Non-pigmented ciliary epithelial cell (primary cell): ENCODE measurements at regions not wholly inside any gene's neighbourhood (a gene's known extent, or its start where the extent isn't known, plus 50 kb on each side); places are given as distances from the start of the nearest gene placed in this dataset.

Source experiments
- DNase-seq: peaks from one replicate; pipeline ENCODE4 v3.0.0-alpha.2; 2010; ENCODE audit warnings: low read depth

DNA sequence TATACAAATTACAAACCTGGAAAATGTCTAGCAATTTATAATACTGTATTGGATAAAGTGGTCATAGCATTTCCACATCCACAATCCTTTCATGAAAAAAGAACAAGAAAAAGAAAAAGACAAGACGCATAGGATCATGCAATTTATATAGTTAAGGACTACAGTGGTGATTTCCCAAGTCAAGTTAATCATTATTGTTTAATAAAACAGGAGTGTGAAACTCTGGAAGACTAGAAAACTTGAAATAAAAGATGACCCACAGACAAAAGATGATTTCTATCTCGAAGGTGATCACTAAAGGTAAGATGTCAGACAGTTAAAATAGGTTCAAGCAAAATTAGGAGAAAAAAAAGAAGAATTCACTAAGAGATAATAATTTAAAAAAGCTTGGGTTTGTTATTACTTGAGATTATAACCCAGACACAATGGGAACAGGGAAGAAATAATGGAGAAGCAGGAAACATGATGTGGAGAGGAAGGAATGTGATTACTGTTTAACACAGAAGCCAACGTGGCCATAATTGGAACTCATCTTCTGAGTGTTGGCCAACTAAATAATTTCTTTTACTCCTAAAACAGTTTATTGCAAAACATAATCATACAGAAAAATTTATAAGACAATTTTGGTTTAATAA, 441.2 kb upstream of the ANO3 start:
- DNase-seq: no peak

DNA sequence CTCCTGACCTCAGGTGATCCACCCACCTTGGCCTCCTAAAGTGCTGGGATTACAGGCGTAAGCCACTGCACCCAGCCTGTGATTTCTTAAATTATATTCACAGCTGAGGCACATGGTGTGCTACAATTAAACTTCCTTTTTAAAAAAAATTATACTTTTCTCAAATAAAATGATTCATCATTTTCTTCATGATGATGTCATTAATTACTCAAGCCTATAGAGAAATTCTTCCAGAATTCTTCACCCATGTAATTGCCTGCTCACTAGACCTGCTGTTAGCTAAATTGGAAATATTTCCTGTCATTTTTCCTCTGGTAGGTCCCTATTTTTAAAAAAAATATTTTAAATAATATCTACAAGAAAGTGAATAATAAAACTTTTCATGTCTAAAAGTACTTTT, 440.0 kb upstream of the ANO3 start:
- DNase-seq: no peak

DNA sequence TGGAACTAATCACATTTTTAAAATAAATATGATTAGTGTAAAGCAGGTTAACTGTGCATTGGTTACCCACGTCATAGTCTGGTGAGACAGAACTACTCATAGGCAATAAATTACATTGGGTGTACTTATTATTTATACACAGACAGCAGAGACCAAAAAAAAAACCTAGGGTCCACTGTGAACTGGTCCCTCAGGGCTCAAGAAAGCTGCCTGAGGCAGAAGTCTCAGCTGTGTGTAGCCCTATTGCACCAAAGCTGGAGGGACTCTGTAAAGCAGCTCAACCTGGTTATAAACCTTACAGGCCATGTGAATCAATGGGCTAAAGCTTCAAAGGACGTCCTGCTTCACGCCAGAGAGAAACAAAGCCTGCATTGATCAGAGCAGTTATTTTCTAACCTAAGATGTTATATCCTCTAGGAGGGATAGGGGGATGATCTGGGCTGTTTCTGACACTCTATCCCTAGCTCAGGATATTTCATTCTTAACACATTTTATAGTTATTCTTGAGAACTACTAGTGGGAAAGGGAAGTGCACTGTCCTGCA, 432.2 kb upstream of the ANO3 start:
- no peak for DNase-seq

DNA sequence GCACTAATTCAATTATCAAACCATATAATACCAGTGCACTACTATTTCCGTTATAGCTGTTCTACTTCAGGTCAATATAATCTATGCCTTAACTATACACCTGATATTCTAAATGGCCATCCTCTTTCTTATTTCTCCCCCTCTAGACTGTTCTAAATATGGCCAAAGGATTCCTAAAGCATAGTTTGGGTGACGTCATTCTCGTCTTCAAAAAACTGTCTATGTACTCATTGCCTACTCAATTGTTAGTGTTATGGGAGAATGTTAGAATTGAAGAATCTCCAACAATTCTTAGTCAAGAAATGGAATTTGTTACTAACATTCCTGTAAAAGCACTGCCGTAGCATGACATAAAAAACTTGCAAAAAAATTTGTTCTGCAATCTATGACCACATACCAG, 431.1 kb upstream of the ANO3 start:
- DNase-seq: no peak

DNA sequence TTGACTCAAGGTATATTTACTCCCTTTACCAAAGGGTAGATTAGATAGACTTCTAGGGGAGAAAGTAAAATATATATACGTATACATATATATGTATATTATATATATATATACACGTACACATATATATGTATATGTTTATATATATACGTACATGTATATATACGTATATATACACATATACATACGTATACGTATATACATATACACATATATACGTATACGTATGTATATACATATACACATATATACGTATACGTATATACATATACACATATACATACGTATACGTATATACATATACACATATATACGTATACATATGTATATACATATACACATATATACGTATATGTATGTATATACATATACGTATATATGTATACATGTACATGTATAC, 430.5 kb upstream of the ANO3 start:
- DNase-seq: no peak

DNA sequence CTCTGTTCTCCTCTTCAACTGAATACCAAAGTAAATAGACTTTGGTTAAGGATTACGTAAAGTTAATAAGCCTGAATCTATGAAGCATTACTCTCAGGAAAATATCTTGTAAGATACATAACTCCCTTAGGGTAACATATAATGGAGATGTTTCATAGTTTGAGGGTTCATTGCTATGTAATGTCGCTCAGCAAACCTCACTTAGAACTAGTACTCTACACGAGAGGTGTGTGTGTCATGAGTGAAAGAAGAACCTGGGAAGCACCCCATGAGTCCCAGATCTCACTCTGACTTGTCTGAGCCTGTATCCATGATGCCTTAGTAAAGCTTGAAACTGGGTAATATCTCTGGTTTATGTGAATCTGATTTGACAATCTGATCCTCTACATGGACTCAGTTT, 429.5 kb upstream of the ANO3 start:
- no peak for DNase-seq

DNA sequence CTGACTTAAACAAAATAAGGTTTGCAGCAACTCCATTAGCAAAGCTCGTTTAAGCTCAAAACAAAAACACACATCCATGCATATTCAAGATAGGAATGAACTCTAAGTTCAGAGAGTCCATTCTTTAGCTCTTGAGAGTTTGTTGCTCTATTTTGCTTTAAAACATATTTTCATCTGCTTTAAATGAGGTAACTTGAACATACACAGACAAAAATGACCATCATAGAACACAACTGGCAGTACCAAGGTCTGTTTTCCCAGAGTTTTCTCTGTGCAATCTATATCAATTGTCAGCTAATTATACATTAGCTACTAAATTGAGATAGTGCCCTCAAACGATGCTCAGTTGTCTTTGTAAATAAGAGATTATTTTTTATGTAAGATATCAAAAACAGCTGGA, 423.2 kb upstream of the ANO3 start:
- DNase-seq: no peak

DNA sequence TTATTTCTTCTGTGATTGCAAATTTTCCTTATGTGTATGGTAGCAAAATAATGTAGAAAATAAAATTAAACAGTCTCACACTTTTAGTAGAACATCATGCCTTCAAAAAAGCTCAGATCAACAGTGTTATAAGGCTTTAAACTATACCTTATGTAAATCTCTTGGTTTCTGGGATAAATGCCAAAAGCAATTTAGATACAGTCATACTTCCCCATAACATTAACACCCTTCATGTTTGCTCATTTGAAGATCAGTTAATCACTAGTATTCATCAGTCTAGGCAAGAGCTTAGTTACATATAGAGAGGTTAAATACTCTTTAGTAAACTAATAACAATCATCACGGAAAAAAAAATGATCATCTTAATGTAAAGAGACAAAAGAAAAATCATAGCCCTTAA, 421.8 kb upstream of the ANO3 start:
- no peak for DNase-seq

DNA sequence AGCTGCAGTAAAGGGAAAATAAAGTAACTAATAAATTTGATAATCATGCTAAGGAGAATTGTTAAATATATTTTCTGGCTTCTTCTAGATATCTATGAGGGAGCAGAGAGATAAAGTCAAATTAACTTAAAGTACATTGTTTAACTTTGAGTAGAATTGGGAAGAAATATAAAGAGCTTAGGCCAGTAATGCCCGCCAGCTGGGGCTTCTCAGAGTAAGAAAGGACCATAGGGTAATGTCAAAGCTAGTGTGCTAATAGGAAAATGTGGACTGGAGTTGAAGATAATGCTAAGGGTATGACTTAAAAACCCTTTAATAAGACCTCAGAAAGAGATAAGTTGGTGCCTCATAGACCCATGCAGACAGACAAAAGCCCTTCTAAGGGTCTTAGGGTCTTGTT, 411.6 kb upstream of the ANO3 start:
- no peak for DNase-seq

DNA sequence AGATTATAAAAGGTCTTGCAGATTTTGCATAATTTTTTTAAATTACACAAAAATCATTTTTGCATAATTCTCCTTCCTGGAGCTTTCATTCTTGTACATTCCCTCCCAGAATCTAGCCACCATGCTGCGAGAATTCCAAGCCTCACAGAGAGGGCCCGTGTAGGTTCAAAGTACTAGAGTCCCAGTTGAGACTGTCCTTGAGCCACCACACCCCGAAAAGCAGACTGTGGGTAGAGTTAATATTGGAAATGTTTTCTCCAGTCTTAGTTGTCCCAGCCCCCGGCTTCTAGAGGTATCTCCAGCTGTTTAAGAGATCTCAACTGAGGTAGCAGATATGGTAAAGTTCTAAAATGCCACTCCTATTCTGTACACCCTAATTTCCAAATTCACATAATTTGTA, 407.3 kb upstream of the ANO3 start:
- no peak for DNase-seq

DNA sequence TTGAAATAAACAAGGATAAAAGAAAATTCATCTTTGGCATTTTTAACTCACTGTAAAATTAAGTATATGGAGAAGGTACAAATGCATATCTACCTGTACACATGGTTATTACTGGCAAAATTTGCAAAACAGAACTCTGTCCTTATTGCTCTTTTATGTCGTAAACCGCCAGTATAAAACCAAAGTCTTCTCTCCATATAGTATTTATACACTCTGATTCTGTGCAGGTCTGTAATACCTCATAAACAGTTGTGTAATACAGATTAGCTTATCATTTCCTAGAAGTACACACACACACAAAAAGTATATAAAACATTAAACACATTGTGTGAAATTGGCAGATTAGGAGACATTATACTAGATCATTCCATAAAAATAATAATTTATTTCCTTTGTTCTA, 406.6 kb upstream of the ANO3 start:
- DNase-seq: no peak

DNA sequence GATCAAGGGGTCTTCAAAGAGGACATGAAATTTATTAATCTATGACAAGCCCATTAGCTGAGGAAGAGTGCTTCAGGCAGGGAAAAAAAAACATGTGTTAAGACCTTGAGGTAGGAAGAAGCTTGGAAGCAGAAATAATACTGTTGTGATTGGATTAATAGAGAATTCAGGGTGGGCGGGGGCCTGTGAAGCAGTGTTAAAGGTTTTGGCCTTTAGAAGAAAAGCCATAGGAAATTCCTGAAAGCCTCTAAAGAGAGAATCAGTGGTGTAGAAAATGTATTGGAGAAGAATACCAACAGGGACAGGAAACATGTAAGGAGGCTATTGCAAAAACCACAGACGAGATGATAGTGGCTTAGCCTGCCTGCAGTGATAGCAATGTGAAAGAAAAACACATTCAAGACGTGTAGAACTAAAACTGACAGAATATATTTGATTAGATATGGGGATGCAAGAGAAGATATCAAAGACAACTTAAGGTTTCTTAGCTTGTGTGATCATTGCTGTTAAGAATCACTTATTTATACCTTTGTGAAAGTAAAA, 404.4 kb upstream of the ANO3 start:
- DNase-seq: no peak

DNA sequence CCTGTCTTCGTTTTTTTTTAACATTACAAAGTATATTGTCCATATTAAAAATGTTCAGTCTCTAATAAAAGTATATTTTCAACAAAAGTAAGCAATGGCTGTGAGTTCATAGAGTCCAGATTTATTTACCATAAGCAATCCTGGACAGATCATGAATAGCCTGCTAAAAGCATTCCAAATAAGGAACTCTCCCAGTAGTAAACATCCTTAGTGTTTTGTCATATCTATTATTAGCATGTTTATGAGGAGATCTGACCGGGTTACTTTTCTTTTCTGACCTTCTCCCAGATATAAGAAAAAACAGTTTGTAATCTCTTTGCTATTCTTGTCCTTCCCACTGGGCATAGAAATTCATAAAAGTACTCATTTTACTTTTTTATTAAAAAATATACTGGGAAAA, 403.9 kb upstream of the ANO3 start:
- DNase-seq: no peak

DNA sequence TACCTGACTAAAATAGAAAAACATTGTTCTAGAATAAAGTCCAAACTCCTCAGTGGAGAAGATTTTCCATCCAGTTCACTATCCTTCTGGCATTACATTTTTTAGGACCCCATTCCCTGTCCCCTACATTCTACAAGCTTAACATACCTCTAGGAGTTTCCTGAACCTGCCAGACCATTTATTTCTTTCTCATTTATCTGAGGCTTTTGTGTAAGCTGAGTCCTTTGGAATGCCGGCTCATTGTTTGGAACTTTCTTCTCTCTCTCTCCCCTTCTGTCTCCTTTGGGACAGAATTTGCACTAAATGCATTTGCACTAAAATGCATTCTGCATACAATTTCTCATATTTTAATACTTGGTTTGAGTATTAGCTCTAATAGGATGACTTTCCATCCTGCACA, 393.0 kb upstream of the ANO3 start:
- DNase-seq: no peak

DNA sequence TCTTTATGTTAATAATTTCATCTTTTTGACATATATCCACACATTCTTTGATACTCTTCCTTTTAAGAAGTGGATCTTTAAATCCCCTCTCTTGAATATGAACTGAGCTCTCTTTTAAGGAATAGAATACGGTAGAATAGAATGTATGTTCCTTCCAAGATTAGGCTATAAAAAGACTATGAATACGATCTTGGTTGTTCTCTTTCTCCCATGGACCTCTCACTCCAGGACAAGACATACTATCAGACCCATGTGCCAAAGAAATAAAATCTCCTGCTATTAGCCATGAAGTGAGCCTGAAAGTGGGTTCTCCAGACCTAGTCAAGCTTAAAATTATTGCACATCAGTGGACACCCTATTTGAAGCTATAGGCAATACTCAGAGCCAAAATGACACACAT, 392.2 kb upstream of the ANO3 start:
- no peak for DNase-seq

DNA sequence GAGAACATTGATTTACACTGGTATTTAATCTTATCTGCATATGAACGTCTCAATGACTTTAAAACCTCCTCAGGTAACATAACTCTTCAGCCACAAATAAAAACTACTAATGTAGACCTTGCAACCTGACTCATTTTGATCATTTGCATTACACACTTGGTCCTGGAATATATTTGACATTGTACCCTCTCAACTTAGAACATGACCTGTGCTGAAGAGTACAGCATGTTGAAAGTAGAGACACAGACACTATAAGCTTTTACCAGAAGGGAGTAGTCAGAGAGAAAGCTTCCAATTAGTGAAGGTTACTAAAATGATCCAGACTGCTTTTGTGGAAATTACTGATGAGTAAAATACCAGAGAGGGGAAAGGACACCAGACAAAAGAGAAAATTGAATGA, 390.6 kb upstream of the ANO3 start:
- no peak for DNase-seq

DNA sequence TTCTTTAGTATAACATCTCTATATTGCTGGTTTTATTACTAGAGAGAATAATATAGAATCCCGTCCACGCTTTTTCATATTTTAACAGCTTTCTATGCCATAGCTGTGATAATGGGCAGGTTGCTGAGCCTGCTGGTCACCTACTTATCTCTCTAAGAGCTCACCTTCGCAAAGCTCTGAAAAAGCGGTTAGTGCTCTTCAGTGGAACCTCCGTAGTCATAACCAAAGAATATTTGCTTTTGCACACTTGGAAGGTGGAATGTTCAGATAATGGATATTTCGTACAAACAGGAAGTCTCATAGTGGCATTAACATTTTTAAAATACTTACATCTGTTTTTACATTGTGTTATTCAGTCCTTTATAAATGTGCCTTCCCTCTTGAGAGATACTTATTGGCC, 388.9 kb upstream of the ANO3 start:
- DNase-seq: no peak

DNA sequence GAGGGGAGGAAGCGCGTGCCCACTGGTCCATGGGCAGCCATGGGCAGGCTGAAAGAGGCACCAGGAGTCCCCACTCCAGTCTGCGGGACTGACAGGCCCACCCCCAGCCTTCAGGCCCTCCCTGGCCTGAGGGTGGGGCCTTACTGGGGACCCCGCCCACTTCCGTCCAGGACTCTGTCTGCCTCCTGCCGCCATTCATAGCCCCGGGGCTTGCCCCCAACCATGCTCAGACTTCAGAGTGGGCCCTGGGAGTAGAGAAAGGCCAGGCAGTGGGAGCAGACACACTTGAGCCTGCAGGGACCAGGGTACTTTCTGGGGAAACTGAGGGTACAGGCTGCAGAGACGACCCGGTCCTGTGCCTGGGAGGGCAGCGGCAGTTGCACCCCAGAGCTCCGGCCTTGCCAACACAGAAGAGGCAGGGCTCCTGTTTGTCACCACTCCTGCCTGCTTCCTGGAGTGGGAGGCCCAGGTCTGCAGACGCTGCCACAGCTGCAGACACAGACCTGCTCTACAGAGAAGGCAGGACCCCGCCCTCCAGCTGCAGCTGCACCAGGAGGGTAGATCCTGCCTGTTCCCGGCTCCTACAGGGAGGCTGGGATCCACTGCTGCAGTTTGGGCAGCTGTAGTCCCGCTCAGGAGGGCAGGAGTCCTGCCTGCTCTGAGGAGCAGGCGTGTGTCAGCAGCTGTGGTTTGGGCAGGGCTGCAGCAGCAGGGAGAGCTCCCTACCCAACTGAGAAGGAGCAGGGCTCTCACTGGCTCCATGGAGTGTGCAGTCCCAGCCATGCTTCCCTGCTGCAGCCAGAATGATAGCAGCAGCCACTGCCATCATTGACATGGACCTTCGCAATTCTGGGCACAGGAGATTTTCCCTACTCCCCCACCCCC, 387.9 kb upstream of the ANO3 start:
- DNase-seq: no peak

DNA sequence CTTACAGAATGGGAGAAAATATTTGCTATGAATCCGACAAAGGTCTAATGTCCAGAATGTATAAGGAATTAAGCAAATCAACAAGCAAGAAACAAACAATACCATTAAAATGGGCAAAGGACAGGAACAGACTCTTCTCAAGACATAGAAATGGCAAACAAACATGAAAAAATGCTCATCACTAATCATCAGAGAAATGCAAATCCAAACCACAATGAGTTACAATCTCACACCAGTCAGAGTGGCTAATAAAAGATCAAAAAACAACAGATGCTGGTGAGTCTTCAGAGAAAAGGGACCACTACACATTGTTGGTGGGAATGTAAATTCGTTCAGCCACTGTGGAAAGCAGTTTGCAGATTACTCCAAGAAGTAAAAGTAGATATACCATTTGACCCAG, 382.0 kb upstream of the ANO3 start:
- no peak for DNase-seq

DNA sequence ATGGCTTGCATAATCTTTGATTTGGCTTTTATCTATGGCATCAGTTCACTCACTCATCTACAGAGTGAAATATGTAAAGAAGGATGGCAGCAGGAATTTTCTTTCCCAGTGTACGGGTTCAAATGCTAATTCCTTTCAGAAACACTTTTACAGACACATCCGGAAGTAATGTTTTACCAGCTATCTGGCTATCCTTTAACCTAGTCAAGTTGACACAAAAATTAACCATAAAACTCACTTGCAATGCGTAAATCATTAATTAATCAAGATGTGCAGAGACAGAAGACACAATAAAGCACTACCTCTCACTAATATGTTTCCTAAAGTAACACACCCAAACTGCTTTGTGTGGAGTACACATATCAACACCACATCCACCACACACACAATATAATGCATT, 378.9 kb upstream of the ANO3 start:
- DNase-seq: no peak

DNA sequence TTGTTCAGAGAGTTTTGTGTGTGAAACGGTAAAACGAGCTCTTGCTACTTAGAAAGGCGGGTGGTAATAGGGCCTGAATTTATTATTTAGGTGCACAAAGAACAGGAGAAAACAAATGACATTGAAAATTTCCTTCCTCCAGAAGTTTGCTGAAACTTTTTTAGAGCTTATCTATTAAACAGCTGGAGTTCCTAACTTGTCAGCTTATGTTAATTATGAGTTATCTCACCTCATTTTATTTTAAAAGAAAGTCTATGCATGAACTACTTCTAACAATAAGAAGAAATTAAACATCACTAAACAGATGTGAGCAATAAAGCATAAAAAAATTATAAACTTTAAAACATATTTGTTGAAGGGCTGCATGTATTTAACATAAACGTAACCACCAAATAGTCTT, 373.9 kb upstream of the ANO3 start:
- DNase-seq: no peak

DNA sequence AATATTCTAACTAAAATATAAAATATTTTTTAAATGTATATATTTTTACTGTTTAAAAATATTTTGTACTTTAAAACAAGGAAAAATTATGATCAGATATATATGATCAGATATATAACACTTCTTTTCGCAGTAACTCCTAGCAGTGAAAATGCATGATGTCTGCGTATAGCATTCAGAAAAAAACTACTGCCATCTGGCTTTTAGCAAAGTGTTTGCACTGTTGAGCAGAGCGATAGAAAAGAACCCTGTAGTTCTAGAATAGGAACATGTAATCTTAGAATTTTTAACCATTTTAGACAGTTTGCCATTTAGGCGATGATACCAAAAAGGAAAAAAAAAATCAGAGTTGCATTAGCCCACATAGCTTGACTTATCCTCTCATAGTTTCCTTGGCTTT, 370.4 kb upstream of the ANO3 start:
- no peak for DNase-seq

DNA sequence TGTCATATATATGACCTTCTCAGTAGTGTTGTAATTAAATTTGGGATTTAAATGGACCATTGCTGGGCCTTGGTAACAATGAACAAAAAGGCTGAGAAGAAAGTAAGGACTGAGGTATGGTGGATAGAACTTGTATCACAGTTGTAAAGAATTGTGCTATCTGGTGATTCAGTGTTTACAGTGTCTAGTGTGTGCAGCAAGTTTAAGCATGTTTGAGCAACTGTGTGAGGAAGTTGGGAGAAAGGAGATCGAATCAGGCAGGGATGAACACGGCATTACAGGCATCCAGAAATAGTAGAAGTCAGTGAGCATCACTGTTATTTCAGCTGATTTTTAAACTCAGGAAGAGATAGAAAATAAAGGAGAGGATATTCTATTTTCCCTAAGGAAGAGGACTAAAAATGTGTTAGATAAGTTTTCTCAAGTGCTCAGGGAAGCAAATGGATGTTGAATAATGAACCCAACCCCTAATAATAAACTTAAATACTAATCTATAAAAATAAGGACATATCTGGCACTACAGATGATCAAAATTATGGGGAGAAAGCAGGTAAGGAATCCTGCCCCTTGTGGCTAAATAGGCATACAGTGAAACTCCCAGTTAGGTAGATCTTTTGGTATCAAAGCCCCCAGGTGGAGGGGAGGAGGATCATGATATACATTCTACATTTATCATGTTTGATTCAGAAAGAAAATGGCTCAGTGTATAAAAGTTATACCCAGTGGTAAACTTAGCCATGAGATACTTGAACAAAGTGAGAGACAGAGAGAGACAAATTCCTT, 361.0 kb upstream of the ANO3 start:
- DNase-seq: no peak
